IPS-NIHi11 (cell line): ENCODE measurements at regions not wholly inside any gene's neighbourhood (a gene's known extent, or its start where the extent isn't known, plus 50 kb on each side); places are given as distances from the start of the nearest gene placed in this dataset.

Source experiments
- DNase-seq: peaks from one replicate; pipeline ENCODE4 v3.0.0; 2012; ENCODE audit warnings: mixed read lengths, low spot score

DNA sequence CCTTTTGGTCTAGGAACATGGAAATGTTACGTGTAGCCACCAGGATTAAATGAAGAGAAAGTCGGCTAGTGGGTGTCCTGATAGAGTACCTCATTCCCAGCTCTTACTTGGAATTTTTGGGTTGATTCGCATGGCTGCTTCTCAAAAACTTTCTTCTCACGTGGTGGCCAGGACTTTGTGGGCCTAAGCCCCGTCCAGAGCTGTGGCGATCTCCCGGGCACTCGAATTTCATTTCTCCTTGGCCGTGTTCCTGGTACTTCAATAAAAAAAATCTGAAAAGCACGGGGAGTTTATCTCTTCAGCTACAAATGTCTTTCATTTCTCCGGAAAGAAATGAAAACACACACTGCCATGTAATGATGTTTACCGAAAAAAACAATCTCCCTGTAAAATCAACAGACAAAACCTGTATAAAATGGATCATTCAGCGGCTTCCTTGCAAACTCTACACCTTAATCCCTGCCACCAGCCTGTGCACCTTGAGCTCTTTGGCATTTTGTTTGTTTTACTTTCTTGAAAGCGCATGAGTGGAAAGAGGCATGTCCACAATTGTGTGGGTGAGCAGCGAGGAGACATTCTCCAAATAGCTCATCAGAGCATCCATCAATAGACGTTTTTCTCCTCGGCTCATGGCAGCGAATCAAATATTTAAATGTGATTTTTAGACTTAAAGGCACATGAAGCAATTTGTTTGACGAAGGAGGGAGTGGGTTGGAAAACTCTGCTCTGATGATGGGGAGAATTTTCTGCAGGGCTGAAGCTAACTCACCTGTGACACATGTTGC, 173.1 kb downstream of the TFAP2C start:
- no peak for DNase-seq

DNA sequence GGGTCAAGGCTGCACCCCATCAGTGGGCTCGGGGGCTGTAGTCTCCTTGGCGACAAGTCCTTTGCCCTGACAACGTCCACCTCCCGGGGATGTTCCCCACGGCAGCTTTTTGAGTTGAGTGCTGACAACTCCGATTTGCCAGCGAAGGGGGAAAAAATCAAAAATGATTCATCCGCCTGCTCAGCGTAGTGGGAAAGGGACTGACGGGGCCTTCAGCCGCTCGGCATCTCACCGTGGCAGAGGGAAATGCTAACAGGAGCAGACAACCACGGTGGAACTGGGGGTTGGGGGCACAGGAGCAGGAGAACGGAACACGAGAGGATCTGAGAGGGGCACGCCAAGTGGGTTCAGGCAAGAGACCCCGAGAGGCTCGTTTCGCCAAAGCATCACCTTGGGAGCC, 173.7 kb downstream of the TFAP2C start:
- DNase-seq = no peak

DNA sequence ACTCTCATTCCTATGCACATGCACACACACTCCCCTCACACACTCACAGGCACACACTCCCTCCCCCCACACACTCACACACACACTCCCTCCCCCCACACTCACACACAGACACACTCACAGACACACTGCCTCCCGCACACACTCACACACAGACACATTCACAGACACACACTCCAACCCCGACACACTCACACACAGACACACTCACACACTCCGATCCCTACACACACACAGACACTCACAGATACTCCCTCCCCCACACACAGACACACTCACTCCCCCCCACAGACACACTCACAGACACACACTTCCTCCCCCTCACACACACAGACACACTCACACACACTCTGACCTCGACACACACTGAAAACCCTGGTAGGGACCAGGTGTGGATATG, 176.2 kb downstream of the TFAP2C start:
- DNase-seq = no peak

DNA sequence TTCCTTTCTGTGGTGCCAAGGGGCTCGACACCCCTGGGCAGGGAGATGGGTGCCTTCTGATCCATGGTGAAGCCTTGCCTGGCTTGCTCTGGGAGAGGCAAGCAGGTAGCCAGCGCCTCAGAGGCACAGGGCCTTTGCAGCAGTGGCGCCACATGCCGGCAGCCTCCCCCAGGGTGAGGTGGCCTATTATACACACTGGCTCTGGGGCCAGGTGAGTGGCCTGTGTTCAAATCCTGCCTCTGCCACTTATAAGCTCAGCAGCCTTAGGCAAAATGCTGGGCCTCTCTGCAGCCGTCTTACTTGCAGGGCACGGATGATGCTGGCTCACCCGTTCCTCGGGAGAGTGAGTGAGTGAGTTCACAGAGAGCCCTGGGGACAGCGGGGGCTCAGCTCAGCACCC, 176.9 kb downstream of the TFAP2C start:
- no peak for DNase-seq

DNA sequence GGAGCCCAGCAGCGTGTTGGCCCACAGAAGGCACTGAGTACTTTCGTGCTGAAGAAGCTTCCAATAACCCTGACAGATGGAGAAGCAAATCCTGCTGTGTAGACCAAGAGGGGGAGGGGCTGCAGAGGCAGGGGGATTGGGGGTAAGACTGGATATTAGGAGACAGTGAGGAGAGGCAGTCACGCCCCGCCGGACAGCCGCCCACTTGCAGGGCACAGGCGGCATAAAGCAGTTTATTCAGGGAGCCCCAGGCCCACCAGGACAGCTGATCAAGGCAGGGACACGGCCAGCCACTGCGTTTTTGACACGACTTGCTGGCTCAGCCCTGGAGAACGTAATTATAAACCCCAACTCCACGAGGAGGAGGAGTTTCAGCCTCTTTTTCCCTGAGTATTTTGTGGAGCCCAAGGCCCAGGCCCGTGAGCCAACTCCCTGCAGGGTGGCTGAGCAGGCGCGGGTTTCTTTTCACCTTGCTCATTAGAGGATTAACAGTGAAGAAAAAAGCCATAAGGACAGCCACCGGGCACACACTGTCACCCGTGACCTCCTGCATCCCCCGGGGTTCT, 177.9 kb downstream of the TFAP2C start:
- no peak for DNase-seq

DNA sequence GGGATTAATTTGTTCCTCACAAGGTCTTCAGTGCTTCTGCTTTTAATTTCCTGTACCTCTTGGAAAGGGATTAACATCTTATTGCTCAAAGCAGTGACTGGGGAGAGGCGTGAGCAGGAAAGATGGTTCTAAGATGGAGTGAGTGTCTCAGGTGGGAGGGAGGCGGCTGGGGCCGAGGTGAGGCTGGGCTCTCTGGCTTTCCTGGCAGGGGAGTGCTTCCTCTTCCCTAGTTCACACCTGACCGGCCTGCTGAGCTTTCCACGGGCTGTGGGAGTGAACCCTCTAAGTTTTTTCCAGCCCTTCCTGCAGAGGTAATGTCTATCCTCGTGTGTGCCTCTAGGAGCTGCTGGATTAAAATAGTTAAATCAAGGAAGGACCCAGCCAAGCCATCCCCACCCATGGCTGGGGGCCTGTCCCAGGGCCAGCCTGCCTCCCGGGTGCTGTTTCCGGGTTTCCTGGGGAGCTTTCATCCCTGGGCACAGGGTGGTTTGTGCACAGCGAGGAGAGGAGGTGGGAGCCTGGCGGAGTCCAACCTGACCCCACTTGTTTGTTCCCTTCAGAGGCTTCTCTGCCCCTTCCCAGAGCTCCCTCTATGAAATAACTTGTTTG, 179.1 kb downstream of the TFAP2C start:
- no peak for DNase-seq

DNA sequence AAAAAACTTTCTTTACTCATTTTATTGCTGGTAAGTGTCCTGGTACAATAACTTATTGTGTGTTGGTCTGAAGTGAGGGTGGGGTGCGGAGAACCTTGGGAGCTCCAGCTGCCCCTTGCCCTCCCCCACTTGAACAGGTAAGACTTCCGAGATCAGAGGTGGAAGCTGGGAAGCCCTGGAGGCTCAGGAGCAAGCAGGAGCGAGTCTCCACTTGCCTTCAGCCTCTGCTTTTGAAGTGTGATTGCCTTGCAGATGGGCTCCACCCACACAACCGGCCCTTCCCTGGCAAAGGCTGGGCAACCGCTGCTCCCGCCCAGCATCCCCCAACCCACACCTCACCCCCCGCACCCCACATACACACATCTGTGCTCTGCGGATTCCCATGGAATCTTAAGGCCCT, 179.6 kb downstream of the TFAP2C start:
- no peak for DNase-seq

DNA sequence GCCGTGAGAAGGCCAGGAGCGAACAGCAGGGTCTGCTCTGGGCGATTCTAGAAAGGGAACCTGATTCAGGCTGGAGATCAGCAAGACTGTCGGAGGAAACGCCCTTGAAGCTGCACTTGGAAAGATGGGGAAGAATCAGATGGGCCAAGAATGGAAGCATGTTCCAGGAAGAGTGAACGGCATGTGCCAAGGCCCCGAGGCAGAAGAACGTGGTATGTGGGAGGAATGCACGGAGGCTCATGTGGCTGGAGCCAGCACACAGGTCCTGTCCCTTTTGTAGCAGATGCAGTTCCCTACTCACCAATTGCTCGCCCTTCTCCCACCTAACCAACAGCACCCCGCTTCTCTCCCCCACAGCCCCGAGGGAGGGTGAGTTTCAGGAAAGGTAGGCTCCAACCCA, 180.6 kb downstream of the TFAP2C start:
- no peak for DNase-seq

DNA sequence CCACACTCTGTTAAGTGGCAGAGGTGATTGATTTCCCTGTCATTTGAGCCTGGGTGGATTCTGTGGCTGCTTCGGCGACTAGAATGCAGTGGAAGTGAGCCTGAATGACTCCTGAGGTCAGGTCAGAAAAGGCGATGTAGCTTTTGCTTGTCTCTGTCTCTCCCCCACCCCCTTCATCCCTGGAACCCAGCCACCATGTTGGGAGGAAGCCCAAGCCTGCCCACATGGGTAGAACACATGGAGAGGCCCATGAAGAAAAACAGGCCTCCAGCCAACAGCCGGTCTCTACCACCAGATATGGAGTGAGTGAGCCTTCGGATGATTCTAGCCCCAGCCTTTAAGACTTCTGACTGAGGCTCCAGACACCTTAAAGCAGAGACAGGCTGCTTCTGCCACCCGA, 181.0 kb downstream of the TFAP2C start:
- no peak for DNase-seq

DNA sequence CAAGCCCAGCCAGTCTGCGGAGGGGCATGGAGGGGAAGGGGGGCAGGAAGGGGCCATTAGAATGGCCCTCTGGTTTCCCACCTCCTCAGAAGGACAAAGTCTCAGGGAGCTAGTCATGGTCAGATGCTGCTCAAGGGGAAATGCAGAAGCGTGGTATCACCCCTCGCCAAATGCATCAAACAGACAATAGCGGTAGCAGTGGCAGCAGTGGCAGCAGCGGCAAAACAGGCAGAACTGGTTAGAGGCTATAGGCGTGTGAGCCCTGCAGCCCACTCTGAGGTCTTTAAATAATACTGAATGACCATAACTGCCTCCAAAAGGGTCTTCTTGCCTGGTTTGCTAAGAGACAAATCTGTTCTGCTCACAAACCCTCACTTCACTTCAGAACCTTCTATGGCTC, 186.7 kb downstream of the TFAP2C start:
- DNase-seq = no peak

DNA sequence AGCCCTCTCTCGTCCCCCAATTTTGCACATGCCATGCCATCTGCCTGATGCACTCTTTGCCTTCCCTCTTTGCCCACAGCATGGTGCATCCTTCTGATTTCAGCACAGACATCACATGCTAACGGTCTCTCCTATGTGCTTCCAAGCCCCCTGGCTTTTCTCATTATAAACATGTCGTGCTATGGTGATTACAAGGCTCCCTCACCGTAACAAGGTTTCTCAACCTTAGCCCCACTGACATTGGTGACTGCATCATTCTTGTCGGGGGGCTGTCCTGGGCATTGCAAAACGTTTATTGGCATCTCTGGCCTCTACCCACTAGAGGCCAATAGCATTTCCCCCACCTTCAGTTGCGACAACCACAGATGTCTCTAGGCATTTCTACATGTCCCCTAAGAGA, 187.2 kb downstream of the TFAP2C start:
- DNase-seq = no peak

DNA sequence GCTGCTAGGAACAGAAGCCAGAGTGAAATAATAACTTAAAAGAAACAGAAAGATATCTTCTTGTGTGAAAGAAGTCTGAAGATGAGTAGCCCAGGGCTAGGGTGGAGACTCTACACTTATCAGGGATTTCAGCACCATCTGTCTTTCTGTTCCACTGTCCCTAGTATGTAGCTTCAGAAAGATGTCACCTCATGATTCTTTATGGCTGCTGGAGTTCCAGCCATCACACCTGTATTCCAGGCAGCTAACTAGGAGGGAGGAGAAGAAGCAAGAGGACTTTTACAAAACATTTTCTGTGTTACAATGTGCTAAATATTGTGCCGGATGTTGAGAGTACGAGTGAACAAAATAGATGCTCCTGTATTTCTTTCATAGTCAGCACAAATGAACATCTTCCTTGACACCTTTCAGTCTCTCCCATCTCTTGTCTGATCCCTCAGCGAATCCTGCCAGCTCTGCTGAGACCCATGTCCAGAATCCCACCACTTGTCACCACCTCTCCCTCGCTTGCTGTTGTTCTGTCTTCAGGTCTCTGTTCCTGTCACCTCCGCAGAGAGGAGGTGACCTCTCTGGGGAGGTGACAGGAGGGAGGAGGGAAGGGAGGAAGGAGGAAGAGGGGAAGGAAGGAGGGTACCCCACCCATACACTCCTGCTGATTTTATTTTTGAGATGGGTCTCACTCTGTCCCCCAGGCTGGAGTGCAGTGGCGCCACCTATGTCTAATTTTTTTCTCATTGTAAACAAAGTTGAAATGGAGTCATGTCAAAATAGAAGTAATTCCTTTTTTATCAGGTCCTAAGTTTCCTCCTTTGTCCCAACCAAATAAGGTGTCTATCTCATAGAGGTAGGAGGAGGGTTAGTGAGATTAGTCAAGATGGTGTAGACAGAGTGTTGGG, 188.9 kb downstream of the TFAP2C start:
- no peak for DNase-seq

DNA sequence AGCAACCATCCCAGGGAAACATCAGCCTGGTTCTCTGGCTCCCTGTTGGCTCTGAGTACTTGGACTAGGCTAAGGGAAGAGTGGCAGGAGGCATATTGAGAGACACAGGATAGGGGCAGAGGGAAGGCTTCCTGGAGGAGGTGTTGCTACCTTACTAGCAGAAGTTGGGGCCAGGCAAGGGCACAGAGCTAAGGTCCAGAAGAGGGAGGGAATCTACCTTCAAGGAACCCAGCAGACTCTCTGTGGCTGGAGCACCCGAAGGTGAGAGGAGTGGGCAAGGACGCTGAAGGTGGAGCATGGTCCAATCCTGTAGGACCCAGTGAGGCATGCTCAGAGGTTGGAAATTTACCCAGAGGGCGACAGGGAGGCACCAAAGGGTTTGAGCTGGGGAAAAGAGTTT, 191.9 kb downstream of the TFAP2C start:
- no peak for DNase-seq

DNA sequence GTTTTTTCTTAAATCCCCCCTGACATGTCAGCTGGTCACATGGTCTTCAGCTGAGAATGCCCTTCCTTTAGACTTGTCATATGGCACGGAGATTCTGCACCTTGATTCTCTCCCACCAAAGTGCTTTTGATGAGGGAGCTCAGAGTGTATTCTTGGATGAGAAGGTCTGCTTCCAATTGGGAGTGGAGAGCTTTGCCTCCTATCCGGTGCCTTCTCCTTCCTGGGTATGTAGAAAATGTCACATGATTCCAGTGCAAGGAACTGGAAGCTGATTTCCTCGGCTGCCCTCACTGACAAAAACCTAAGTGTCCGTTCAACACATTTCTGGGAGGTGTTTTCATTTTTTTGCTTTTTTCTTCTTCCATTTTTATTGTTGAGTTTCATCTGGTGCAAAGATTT, 197.2 kb downstream of the TFAP2C start:
- DNase-seq = no peak

DNA sequence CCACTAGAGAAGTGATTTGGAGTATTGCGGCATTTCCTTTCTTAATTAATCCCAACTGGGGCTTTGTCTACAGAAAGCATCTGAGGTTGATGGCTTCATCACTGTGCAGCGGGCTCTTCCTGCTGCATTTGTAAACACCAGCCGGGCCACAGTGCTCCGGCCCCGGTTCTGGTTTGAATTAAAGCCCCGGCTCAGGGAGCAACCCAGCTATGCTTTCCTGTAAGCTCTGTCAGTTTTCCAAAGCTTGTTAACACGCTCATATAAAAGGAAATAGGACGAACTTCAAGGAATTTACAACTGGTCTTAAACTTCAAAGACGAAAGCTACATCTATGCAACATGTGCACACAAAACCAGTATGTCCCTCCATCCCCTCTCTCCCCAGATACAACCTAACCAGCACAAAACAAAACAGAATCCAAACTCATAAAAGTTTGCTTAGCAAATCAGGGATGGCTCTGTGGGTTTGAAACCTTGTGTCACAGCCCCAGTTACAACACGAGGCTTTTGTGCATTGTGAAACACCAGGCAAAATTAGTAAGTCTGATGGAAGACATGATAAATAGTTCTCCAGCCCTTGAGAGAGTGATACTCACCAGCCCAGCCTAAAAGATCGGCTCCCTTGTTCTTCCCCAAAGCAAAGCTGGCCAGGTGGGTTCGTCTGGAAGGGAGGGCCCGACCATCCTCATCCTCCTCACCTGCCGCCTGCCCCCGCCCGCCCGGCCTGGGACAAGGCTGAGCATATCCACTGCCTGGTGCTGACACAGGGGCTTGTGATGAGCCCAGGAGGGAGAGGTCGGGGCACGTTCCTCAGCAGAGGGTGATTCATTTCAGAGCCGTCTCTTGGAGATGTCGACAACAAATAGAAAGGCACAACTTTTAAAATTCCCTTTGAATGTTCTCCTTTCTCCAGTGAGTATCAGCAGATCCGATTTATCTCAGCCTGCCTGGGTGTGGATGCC, 197.9 kb downstream of the TFAP2C start:
- no peak for DNase-seq

DNA sequence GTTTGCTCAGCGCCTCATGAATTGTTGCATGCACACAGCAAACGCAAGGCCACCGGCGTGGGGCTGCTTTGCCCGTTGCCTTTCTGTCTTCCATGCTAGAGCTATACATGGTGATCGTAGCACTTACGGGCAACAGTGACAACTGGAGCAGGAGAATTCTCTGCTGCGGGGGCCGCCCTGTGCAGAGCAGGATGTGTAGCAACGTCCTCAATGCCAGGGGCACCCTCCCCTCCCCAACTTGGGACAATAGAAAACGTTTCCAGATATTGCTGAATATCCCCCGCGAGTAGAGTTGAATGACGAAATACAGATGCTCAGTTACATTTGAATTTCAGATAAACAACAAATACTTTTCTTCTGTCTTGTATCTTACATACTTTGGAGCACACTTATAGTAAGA, 198.7 kb downstream of the TFAP2C start:
- DNase-seq = no peak

DNA sequence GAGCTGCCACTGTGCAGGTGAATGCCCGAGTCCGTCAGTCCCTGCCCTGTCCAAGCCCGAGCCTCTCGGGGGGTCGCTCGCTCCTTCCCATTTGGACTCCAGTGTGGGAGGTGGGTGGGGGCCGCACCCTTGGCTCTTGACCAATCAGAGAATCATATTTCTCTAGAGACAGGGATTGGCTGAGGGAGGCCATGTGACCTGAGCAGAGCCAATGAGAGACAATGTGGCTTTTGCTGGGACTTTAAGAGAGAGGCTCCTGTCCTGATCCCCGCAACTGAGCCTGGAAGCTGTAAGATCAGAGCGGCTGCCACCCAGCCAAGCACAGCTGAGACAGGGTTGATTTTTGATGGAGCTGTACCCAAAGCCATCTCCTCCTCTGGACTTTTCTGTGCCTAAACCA, 199.3 kb downstream of the TFAP2C start:
- peak; percentile 46 for DNase-seq

DNA sequence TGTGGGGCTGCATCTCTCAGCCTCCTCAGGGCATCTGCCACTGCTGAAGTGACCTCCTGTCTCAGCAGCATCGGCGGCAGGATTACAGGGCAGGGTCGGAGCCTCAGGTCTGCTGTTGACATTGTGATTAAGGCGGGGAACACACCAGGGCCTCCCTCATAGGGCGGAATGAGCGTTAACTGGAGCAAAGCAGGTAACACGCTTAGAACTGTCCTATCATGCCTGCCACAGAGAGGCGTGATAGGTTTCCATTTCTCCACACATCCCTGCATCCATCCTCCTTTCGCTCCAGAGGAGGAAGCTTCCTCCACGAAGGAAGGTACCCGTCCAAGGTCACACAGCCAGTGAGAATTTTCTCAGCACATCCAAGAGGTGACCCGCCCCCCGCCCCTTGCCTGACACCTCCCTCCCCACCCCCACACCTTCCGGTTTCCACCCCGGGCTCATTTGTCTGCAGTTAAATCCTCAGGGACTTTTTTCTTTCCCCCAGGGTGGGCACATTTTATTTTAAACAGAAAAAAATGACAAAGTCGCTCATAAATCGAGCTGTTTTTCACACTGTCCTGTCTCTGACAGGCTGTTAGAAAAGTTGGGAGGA, 200.8 kb downstream of the TFAP2C start:
- peak; percentile 60 for DNase-seq

DNA sequence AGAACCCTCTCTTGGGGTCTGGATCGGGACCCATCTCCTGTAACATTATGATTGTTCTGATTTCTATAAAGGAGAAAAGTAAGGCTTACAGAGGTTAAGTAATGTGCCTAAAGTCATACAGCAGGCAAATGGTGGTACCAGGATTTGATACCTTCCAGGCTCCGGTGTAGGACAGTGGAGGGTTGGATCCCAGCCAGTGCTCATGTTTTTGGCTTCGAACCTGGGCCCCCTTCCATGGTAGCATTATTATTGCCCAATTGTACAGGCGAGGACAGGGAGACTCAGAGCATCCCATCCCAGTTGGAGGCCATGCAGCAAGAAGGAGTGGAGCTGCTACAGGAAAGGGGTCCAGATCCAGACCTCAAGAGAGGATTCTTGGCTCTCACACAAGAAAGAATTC, 202.7 kb downstream of the TFAP2C start:
- no peak for DNase-seq

DNA sequence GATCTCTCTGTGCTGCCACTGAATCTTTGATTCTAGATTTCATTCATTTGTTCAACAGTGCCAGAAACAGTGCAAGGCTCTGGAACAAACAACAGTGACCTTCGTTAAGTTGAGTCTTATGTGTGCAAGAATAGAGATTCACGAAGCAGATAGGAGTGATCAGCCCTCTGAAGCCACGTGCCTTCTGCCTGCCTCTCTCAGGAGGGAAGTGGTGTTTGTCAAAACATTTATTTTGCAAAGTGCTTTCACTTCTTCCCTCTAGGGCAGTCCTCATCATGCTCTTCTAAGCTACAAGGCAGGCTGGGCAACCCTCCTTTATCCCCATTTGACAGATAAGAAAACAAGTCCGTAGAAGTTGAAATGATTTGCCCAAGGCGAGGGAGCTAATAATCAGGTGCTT, 204.3 kb downstream of the TFAP2C start:
- no peak for DNase-seq
